Chondrocyte (in vitro differentiated cells): ENCODE measurements at regions not wholly inside any gene's neighbourhood (a gene's known extent, or its start where the extent isn't known, plus 50 kb on each side); places are given as distances from the start of the nearest gene placed in this dataset.

Experiments
- DNase-seq: peaks from one replicate; pipeline ENCODE4 v3.0.0; 2021; ENCODE audit warnings: mixed read lengths, low spot score
- H3K27ac Mint-ChIP-seq: one replicate; pipeline ENCODE4 v1.8.0; 2021; ENCODE audit warnings: mild to moderate bottlenecking, moderate library complexity, mixed read lengths; ENCODE audit not compliant: unreplicated experiment
- H3K27me3 Mint-ChIP-seq: 2 replicates; pipeline ENCODE4 v1.8.0; 2021; ENCODE audit warnings: low read depth, mixed read lengths
- H3K36me3 Mint-ChIP-seq: 2 replicates; pipeline ENCODE4 v1.8.0; 2021; ENCODE audit warnings: low read depth, mixed read lengths
- H3K4me1 Mint-ChIP-seq: 2 replicates; pipeline ENCODE4 v1.8.0; 2021; ENCODE audit warnings: low read depth, mild to moderate bottlenecking, mixed read lengths
- H3K4me3 Mint-ChIP-seq: one replicate; pipeline ENCODE4 v1.8.0; 2021; ENCODE audit warnings: mild to moderate bottlenecking, moderate library complexity, mixed read lengths; ENCODE audit not compliant: unreplicated experiment
- H3K9me3 Mint-ChIP-seq: 2 replicates; pipeline ENCODE4 v1.8.0; 2021; ENCODE audit warnings: low read depth, mixed read lengths
- CTCF ChIP-seq: fragments of 200-600 bp; sonication (generic); IDR thresholded peaks from 2 replicates; pipeline ENCODE4 v1.5.0; 2021; ENCODE audit warnings: antibody characterized with exemption, mild to moderate bottlenecking, moderate library complexity

- no peak for DNase-seq
- no peak overlapping the region for H3K4me3 Mint-ChIP-seq
- peaks cover 5% of the 10 kb centered on the region for H3K9me3 Mint-ChIP-seq
- peaks cover 12% of the 10 kb centered on the region for H3K4me1 Mint-ChIP-seq
- H3K36me3 Mint-ChIP-seq = no peaks in the 10 kb centered on the region
- TF ChIP-seq CTCF = no peak
- H3K27ac Mint-ChIP-seq = no peak overlapping the region
- H3K27me3 Mint-ChIP-seq = peaks cover 3% of the 10 kb centered on the region
Observed at GRCh38 chr10:33993917-33994316, 659.5 kb upstream of the NRP1 start.

GRCh38 chr10:33991924-33992323 lies 657.5 kb upstream of the NRP1 start:
- Mint-ChIP-seq H3K4me3 (no peak overlapping the region), H3K36me3 (no peaks in the 10 kb centered on the region), H3K4me1 (peaks cover 12% of the 10 kb centered on the region), H3K27ac (no peak overlapping the region), H3K9me3 (peaks cover 5% of the 10 kb centered on the region), H3K27me3 (peaks cover 3% of the 10 kb centered on the region)
- no peak for DNase-seq
- no peak for TF ChIP-seq CTCF

GRCh38 chr10:33986515-33986914 lies 652.0 kb upstream of the NRP1 start:
- TF ChIP-seq CTCF = no peak
- Mint-ChIP-seq H3K9me3 (peaks cover 5% of the 10 kb centered on the region), H3K27me3 (peaks cover 3% of the 10 kb centered on the region), H3K27ac (no peak overlapping the region), H3K36me3 (no peaks in the 10 kb centered on the region), H3K4me1 (no peaks in the 10 kb centered on the region), H3K4me3 (no peak overlapping the region)
- DNase-seq = no peak

GRCh38 chr10:33986016-33986415 lies 651.5 kb upstream of the NRP1 start:
- H3K4me1 Mint-ChIP-seq = no peaks in the 10 kb centered on the region
- TF ChIP-seq CTCF = no peak
- no peak for DNase-seq
- peaks cover 2% of the 10 kb centered on the region for H3K9me3 Mint-ChIP-seq
- H3K36me3 Mint-ChIP-seq = no peaks in the 10 kb centered on the region
- no peak overlapping the region for H3K27ac Mint-ChIP-seq
- peaks cover under 1% of the 10 kb centered on the region for H3K27me3 Mint-ChIP-seq
- no peak overlapping the region for H3K4me3 Mint-ChIP-seq

- no peak overlapping the region for H3K4me3 Mint-ChIP-seq
- peaks cover 4% of the 10 kb centered on the region for H3K27me3 Mint-ChIP-seq
- no peaks in the 10 kb centered on the region for H3K4me1 Mint-ChIP-seq
- H3K36me3 Mint-ChIP-seq = no peaks in the 10 kb centered on the region
- no peak for DNase-seq
- no peak overlapping the region for H3K27ac Mint-ChIP-seq
- H3K9me3 Mint-ChIP-seq = no peaks in the 10 kb centered on the region
- no peak for TF ChIP-seq CTCF
Observed at GRCh38 chr10:33982995-33983394, 648.5 kb upstream of the NRP1 start.
